Left renal cortex interstitium (tissue), 4 donors: ENCODE measurements at regions not wholly inside any gene's neighbourhood (a gene's known extent, or its start where the extent isn't known, plus 50 kb on each side); places are given as distances from the start of the nearest gene placed in this dataset.

Experiments used
- DNase-seq, 4 donors: peaks; one replicate each; pipeline ENCODE4 v3.0.0-alpha.2; 2013; ENCODE audit warnings: low read depth in 4 of 4, low spot score in 2 of 4, missing footprints in 1 of 4

DNA sequence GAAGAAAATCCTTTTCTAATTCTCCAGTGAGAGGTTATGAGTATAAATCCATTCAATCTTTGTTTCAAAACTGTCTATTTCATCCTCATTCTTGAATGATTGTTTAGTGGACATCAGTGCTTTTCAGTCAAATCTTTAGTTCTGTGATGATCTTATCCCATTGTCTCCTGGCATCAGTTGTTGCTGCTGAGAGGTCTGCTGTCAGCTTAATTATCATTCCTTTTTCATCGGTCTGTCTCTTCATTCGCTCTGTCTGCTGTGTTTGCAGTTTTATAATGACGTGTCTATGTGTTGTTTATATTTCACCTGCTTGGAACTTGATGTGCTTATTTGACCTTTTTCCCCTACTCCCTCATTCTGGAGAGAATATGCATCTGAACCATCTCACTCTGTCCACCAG lies 69.2 kb upstream of the GLI2 start:
- DNase-seq = no peak

DNA sequence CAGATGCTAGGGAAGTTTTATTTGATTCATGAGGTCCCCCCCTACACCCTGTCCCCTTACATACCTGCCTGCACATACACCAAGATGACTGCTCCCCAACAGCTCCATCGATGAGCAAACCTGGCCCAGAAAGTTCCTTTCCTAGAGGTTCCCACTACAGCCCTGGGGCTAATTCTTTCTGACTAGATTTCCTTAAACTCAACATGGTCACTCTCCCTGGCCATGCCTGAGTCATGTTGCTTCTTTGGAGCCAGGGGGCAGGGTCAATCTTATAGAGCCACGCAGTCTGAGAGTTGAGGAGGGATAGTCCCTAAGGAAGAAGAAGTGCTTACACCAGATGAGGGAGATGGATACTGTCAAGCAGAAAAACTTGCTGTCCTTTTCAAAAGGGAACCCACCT lies 67.7 kb upstream of the GLI2 start:
- DNase-seq = no peak

DNA sequence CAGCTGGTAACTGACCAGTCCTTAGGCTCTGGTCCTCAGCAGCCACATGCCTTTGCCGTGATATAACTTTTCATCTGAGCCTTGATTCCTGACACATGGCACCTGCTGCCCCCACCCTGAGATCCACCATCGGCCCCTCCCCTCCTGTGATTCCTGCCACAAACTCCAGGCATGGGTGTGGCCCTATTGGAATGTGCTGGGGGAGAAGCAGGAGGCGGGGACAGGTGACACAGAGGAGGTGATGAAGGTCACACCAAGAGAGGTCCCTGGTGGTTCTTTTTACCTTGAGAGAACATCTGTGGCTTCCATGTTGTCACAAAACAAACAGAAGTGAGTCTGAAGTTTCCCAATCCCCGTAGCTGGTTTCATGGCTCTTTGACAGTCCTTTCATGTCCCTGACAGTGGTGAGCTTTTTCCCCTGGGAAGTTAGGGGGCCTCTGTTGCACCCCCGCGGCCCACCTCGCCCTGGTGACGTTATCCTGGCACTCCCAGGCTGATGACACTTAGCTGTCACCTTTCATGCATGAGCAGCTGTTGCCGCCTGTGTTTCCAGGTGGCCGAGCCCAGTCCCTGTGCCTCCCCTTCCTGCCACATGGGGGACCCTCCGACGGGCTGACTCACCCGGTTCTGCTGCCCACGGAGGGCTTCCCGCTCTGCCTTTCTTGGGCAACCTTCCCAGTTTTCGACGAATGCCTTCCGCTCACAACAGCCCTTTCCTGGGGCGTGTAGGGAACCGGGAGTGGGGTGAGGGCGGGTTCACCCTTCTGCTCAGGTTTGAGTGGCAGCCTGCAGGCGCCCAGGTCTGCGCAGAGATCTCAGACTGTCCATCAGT lies 66.3 kb upstream of the GLI2 start:
- DNase-seq = no peak

DNA sequence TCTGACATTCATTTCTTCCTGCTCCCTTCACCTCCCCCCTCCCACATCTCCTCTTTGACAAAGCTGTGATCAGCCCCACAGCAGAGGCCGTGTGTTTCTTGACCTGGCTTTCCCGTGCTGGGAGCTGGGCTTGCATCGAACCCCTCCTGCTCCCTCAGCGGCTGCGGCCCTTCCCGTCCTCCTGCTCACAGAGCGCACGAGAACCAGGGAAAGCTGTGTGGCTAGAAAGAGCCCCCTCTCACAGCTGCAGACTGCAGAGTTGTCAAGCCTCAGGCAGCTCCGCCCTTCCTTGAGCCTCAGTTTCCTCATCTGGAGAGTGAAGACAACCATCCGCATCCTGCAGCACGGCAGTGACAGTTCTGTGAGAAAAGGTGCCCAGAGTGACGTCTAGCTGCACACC lies 65.7 kb upstream of the GLI2 start:
- DNase-seq = no peak

DNA sequence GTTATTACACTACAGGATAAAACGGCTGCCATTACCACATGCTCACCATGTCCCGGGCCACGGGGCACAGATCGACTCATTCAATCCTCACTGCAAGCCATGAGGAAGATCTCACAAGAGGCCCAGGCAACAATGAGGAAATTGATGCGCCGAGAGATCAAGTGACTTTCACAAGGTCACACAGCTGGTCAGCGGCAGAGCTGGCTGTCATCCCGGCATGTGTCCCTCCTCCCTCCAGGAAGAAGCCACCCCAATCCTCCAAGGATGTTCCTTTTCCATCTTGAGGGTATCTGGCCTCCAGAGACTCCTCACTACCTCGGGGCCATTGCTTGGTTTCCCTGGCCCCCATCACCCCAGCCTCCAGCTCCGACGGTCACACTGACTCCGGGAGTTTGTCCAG lies 65.3 kb upstream of the GLI2 start:
- DNase-seq = no peak

DNA sequence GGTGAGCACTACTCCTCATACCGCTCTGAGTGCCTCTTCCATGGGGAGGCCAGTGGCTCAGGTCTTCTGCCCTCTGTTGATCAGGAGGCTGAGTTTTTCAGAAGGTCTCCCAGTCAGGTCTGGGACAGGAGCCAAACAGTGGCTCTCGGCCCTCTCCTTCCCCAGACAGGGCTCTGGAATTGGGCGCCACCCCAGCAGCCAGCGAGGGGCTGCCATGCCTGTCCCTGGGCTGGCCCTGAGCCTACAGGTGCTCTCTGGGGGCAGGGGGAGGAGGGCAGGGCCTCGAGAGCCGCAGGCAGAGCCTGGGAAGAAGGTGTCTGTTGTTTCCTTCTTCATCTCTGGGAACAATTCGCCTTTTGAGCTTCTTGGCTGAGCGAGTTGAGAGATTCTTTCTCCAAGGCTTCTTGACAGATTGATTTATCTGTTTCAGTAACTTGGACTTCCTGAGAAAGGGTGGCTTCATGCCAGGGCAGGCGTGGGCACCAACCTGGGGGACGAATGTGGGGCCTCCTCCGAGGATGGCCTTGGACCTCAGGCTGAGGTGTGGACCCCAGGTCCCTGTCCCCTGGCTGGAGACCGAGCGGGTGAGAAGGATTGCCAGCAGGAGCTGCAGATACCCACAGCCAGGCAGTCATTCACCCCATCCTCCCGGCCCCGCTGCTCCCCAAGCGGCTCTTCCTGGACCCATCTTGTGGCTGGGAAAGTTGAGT lies 64.7 kb upstream of the GLI2 start:
- no peak for DNase-seq

DNA sequence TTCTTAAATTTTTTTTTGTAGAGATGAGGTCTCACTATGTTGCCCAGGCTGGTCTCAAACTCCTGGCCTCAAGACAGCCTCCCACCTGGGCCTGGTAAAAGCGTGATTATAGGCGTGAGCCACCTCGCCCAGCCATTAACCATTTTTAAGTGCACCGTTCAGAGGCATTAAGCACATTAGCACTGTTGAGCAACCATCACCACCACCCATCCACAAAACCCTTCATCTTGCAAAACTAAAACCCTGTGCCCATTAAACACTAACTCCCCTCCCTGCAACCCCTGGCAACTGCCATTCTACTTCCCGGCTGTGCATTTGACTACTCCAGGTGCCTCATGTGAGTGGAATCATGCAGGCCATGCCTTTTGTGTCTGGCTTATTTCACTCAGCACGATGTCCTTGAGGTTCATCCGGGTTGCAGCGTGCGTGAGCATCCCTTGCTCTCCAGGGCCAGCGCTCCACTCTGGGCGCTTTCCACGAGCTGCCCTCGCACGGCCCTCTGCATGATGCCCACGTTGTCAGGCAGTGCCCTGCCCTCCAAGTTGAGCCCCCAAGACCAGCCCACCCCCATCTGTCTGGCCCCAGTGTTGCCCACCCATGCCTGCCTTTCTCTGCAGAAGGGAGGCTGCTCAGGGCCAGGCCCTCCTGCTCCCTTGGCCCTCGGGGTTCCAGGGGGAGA lies 63.0 kb upstream of the GLI2 start:
- DNase-seq = no peak

DNA sequence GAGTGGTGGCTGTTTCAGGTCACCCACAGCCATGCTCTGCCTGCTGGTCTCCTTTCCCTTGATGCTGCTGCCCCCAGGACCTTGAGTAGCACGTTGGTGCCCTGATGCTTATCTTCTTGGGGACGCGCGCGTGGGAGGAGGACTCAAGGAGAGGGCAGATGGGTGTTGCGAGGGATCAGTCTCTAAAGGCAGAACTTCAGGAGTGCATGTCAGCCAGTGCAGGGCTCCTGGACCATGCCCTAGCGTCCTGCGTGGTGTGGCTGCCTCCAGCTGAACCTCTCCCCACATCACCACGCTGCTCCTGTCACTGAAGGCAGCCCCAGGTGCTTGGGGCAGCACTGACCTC lies 62.5 kb upstream of the GLI2 start:
- DNase-seq = no peak

DNA sequence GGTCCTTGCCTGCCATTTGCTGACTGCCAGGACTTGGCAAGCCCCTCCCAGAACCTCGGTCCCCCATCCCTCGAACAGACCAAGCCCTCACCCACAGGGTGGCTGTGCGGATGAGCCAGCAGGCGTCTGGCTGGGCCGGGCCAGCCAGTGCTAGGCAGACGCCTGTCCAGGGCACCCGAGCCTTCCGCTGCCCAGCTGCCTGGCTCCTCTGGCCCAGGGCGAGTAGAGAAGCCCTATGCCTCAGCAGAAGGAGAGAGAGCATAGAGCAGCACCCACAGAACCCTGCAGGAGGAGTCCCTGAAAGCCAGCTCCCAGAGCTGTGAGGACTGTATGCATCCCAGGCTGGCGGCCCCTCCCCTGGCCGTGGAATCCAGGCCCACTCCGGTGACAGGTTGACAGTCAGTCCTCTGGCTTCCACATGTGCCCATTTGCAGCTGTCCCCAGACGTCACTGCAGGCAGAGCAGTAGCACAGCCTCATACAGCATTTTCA lies 62.1 kb upstream of the GLI2 start:
- no peak for DNase-seq

DNA sequence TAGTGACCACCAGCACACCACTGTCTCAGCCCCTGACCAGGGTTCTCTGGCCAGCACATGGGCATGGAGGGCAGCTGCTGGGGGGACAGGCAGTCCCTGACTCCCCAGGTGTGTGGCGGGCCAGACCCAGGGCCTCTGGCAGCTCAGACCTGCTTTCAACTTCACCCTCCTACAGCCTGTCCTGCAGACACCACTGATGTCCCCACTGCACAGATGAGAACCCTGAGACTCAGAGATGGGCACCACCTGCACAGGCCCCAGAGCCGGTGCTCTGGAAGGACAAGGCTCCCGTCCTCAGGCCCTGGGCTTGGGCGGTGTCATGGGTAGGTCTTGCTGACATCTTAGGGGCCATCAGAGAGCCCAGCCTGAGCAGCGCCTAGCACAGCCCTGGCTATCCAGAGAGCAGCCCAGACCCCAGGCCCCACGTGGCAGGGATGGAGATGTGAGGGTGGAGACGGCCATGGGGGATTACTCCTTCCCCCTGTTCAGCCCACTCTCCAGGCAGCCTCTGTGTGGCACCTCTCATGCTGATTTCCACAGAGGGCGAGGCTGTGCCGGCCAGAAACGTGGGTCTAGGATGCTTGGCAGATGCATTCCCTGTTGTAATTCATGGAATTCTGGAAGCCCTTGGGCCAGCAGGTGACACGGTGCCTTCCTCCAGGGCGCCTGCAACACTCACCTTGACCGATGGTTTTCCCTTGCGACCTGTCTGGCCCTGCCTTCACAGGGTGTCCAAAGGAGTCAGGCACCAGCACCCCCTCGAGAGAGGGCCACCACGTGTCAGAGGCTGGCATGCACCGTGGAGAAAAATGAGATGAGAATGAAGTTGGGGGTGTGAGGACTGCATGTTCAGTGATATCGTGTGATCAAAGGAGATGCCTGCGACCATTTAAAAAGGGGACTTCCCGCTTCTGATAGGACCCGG lies 61.2 kb upstream of the GLI2 start:
- DNase-seq = no peak

DNA sequence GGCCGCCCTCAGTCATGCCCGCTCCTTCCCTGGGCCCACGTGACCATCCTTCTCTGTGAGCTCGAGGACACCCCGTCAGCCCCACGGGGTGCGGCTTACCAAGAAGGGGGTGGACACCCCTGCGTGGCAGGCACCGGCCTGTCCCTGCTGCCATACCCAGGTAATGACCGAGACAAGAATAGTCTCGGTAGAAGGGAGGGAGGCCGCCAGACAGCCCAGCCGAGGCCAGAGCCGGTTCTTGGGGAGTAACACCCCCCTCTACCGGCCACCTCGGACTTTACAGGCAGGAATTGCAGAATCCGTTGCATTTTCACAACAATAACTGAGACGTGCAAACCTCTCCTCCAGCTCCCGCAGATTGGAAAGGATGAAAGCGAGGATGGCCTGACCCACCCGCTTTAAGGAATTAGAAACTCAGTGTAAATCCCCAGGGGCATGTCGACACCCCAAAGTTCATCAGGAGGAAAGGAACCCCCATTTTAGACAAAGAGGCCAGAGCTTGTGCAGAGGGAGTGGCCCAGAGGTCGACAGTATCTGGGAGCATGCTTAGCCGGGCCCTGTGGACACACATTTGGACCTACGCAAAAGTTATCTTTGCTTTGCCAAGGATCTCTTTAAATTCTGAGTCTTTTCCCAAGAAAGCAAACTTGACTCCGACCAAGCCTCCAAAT lies 60.1 kb upstream of the GLI2 start:
- no peak for DNase-seq

DNA sequence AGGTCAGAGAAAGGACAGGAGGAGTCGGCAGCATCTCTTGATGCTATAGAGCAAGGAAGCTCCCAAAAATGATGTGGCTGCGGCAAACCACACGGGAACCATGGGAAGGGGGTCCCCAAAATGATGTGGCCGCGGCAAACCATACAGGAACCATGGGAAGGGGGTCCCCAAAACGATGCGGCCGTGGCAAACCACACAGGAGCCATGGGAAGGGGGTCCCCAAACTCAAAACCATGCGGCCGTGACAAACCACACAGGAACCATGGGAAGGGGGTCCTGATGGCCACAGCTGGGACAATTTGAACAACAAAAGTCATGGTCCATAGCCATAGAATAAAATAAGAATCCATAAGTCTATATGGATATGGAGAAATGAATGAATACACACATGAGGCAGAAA lies 58.4 kb upstream of the GLI2 start:
- no peak for DNase-seq

DNA sequence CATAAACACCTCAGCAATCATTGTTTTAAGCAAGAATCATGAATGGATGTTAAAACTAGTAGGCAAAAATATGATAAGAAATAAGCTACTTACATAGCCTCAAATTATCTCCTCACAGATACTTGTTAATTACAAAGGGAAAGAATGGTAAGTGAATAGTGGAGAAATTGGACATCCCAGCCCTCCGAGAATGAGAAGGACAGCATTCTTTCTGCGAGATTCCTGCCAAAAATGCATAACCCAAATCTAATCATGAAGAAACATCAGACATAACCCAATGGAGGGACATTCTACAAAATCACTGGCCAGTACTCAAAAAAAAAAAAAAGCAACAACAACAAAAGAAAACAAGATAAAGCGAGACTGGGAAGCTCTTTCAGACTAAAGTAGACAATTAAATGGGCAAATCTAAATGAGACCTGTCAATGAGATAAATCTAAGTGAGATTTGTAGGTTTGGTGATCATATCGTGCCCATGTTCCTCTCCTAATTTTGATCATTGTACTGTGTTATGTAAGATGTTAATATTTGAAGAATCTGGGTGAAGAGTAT lies 57.9 kb upstream of the GLI2 start:
- DNase-seq = no peak

DNA sequence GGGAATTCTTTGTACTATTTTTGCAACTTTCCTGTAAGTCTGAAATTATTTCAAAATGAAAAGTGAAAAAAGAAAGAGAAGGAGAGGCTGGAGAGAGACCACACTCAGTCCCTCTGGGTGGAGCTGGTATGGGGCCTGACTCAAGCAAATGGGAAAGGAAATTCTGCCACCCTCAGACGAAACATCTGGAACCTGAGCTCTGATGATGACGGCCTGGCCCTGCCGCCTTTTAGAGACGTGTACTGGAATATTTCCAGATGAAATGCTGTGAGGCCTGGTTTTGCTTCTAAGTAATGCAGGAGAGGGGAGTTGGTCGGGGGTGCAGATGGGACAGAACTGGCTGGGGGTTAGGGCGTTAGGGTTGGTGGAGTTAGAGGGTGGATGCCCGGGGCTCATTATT lies 57.4 kb upstream of the GLI2 start:
- no peak for DNase-seq

DNA sequence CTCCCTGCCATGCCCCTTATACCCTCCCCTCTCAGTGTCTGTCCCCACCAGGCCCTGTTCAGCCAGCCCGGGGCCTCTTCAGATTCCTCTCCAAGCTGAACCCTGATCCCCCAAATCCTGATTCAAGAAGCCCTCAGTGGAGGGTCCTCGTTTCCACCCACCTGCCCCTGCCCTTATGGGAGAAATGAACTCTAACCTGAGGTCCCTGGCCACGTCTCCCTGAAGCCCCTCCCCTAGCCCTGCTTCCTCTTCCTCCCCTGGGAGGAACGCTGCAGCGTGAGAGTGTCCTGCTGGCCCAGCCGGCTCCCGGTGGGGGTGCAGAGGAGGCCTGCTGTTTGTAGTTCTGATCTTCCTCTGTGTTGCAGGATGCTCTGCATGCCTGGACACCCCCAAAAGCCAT lies 56.7 kb upstream of the GLI2 start:
- no peak for DNase-seq

DNA sequence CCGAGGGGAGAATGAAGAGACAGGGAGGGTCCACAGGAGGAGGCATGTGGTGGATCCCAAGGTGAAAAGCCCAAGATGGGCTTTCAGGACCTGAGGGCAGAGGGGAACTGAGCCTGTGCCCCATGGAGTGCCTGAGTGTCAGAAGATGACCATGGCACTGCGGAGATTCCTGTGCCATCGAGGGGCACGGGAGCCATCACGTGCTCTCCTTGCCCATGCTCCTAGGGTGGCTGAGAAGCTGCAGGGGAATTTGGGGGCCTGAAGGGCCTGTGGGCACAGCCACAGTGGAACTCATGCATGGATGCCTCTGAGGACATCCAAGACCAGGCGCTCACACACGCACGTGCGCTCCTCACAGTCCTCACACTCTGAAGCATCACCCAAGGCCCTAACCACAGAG lies 56.1 kb upstream of the GLI2 start:
- no peak for DNase-seq

DNA sequence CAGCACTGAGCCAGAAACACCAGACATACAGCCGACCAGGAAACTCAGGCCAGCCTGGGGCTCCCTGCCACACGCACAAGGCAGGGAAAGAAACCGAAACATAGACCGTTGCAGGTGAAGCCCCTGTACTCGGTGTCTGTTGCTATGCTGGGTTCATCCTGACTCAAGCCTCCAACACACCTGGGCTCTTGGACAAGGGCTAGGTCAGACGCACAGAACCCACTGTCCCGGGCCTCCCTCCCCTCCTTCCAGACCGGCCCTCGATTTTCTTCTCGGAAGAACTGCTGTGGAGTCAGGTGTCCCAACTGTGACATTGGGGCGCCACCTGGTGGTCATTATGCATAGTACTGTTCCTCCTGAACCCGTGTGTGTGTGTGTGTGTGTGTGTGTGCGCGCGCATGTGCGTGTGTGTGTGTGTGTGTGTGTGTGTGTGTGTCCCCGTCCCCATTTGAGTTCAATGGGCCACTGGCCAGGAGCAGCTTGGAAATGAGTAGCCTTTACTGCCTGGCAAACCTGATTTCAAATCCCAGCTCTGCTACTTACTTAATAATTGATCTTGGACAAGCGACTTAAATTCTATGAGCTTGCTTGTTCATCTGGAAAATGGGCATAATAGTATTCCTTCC lies 55.4 kb upstream of the GLI2 start:
- peak; percentile 41 to 81 (median 65) for DNase-seq

DNA sequence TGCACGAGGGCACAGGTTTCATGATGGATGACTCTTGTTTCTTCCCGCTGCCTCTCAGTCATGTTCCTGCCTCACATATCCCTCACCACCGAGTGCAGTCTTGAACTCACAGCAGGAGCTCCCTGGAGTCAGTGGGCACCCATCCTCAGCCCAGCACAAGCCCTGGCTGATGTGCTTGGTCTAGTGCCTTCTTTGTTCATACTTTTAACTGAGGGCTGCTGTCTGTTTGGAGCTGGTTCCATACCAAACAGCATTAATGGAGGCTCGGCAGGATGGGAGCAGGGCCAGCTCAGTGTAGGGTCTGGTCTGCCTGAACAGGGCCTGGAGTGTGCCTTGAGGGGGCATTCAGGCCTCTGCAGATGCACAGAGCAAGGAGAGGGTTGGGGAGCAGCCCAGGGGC lies 54.5 kb upstream of the GLI2 start:
- no peak for DNase-seq

DNA sequence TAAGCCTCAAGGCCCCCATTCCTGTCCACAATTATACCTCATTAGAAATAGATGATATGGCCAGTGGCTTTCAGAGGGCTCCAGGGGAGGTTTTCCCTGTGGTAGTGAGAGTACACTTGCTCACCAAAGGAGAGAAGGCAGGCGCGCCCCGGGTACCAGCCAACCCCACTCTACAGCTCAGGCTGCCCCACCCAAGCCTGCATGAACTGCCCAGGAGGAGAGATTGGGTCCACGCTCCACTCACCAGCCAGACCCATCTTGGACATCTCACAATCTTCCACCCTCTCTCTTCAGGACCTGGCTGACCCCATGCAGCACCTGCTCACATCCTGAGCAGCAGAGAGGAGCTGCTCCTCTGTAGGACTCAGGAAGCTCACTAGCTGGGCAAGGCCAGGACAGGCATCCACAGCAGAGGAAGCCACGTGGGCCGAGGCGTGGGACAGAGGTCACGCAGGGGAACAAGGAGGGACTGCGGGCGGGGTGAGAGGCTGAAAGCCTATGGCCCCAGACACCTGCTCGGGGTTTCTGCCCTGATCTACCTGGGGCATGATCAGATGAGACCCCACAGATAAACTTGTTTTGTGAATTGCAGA lies 53.9 kb upstream of the GLI2 start:
- no peak for DNase-seq
